ENCODE measurements at regions not wholly inside any gene's neighbourhood (a gene's known extent, or its start where the extent isn't known, plus 50 kb on each side); places are given as distances from the start of the nearest gene placed in this dataset.
"Not testable (repeated sequence)": the region's sequence is repeated elsewhere in the genome, so short reads cannot be mapped to it uniquely, and the experiment has no call there.

DNA sequence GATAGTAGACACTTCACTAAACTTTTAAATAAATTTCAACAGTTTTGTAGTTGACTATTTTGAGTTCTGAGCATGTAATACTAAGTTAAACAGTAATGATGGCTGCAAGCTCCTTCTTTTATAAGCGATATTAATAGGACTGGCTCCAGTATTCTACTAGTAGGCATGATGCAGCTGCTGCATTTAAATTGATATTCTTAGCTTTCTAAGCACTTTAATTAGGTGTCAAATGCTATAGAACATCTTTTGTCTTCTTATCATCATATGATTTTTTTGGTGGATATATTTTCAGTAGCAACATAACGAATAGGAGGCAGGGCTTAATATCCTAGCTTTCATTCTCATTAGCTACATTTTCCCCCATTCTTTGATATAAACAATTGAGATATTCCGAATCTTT is 141.1 kb downstream of the FBXO4 start:
- DNase-seq (ENCODE audit: insufficient read length, low spot score) (no peak), FAIRE-seq (no peak)
- TF ChIP-seq, protein P1, sequence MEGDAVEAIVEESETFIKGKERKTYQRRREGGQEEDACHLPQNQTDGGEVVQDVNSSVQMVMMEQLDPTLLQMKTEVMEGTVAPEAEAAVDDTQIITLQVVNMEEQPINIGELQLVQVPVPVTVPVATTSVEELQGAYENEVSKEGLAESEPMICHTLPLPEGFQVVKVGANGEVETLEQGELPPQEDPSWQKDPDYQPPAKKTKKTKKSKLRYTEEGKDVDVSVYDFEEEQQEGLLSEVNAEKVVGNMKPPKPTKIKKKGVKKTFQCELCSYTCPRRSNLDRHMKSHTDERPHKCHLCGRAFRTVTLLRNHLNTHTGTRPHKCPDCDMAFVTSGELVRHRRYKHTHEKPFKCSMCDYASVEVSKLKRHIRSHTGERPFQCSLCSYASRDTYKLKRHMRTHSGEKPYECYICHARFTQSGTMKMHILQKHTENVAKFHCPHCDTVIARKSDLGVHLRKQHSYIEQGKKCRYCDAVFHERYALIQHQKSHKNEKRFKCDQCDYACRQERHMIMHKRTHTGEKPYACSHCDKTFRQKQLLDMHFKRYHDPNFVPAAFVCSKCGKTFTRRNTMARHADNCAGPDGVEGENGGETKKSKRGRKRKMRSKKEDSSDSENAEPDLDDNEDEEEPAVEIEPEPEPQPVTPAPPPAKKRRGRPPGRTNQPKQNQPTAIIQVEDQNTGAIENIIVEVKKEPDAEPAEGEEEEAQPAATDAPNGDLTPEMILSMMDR (IDR thresholded peaks at IDR 0.05; ENCODE audit: insufficient read depth, missing control alignments), result no peak

DNA sequence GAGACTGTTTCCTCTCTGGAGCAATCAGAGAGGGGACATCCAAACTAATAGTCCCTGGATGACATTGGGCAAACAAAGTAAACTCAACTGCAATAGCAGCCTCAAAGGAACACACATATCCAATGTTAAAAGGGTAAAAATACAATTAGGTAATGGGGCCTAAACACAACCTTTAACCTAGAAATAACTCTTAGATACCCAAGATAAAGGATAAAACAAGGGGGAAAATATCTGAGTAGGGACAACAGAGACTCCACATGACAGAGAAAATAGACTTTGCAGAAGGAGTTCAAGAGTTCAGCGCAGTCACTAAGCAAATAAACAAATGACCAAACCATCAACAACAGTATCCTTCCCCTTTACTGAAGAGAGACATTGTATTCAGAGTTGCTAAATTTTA is 149.3 kb downstream of the FBXO4 start:
- DNase-seq (ENCODE audit: insufficient read length, low spot score) (no peak), FAIRE-seq (no peak)
- TF ChIP-seq, protein P1 (IDR thresholded peaks at IDR 0.05; ENCODE audit: insufficient read depth, missing control alignments), result no peak

DNA sequence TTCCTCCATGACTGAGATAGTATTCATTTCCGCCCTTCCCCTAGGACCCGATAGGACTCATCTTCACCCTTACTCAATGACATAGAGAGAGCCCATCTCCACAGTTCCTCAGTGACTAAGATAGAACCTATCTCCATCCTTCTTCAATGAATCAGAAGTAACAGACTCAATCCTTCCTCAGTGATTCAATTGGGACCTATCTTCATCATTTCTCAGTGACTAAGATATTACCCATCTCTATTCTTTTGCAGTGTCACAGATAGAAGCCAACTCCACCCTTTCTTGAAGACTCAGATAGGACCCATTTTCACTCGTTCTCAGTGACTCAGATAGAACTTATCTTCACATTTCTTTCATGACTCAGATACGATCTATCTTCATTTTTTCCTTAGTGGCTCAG is 164.6 kb downstream of the FBXO4 start:
- TF ChIP-seq, protein P1 (IDR thresholded peaks at IDR 0.05; ENCODE audit: insufficient read depth, missing control alignments), result no peak
- FAIRE-seq (no peak), DNase-seq (ENCODE audit: insufficient read length, low spot score) (no peak)

DNA sequence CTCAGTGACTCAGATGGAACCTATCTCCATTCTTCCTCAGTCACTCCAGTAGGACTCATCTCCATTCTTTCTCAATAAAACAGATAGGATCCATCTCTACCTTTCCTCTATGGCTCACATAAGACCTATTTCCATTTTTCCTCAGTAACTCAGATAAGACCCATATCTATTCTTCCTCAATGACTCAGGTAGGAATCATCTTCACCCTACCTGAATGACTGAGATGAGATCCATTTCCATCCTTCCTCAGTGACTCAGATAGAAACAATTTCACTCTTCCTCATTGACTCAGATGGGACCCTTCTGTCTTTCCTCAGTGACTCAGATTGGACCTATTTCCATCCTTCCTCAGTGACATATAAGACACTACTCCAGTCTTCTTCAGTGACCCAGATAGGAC is 165.1 kb downstream of the FBXO4 start:
- TF ChIP-seq, protein P1 (IDR thresholded peaks at IDR 0.05; ENCODE audit: insufficient read depth, missing control alignments), result no peak
- FAIRE-seq (no peak), DNase-seq (ENCODE audit: insufficient read length, low spot score) (no peak)

DNA sequence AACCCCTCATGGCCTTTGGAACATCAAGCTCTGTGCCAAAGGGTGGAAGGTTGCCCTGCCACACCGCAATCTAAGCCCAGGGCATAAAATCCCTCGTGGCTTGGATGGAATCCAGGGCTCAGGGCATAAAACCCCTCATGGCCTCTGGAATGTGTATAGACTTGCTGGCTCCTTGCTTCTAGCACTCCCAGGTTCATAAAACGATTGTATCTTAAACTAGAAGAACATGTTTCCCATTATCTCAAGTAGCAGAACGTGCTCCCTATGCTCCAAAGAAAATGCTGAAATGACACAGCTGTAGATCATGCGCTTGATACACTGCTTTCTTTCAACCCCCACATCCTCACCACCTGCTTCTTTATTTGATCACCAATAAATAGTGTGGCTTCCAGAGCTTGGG is 174.8 kb downstream of the FBXO4 start:
- not testable (repeated sequence) for DNase-seq (ENCODE audit: insufficient read length, low spot score); FAIRE-seq

DNA sequence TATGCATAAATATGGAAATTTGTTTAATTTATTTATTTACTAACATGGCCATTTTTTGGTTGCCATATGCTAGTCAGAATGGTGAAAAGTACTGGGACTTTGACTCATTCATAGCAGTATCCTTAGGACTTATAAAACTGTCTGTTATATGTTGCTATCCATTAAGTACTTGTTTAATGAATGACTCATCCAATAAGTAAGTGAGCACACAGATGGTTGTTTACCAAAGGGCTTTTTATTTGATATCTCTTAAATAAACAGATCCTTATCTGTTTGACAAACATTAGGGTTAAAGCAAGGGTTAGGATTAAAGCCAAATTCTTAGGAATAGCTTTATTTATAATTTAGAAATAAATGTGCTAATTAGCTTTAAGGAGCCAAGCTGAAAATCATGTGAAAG is 183.4 kb downstream of the FBXO4 start:
- TF ChIP-seq, protein P1 (IDR thresholded peaks at IDR 0.05; ENCODE audit: insufficient read depth, missing control alignments), result no peak
- FAIRE-seq, result no peak
- no peak for DNase-seq (ENCODE audit: insufficient read length, low spot score)

DNA sequence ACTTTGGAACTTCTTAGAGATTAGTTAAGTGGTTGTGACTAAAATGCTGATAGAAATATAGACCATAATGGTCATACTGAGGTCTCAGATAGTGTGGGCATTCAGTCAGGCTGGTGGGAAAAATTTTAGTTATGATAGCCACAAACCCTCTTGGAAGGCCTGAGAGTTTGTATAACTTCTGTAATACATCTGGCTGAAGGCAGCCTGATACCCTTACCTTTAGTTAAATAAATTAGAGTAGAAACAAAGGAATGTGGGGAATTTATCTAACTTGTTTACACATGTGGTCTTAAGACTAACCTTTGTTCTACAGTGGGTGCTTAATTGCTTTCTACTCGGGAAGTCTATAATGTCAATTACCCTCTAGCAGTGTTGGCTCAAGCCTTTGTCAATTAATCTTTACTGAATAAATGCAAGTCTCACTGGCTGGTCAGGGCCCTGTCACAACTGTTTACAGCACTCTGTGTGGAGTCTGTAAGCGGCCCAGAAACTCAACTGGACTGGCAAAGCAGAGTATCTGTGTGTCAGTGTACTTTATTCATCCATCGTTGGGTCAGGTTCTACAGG is 184.0 kb downstream of the FBXO4 start:
- DNase-seq (ENCODE audit: insufficient read length, low spot score) (no peak), FAIRE-seq (no peak)
- TF ChIP-seq, protein P1 (IDR thresholded peaks at IDR 0.05; ENCODE audit: insufficient read depth, missing control alignments), result no peak

DNA sequence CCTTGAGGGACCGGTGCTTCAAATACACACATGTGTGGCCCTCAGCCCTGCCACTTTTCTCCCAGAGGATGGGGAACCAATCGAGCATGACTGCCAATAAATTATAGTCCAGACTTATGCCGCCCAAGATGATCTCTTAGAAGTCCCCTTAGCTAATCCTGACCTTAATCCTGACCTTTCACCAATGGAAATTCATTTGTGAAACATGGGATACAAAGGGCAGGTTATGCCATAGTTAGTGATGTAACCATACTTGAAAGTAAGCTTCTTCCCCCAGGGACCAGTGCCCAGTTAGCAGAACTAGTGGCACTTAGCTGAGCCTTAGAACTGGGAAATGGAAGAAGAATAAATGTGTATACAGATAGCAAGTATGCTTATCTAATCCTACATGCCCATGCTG is 190.6 kb downstream of the FBXO4 start:
- DNase-seq (ENCODE audit: insufficient read length, low spot score); FAIRE-seq: not testable (repeated sequence)
